GM12892 (cell line): ENCODE measurements at regions not wholly inside any gene's neighbourhood (a gene's known extent, or its start where the extent isn't known, plus 50 kb on each side); places are given as distances from the start of the nearest gene placed in this dataset.

Experiments used
- POLR2A ChIP-seq: IDR thresholded peaks from 2 replicates; pipeline ENCODE4 v1.6.1; 2011; ENCODE audit warnings: low read depth, low read length, control low read depth
- TAF1 ChIP-seq: IDR thresholded peaks from 2 replicates; pipeline ENCODE4 v1.6.1; 2011; ENCODE audit warnings: low read depth, mild to moderate bottlenecking, control low read depth, low read length, borderline replicate concordance

DNA sequence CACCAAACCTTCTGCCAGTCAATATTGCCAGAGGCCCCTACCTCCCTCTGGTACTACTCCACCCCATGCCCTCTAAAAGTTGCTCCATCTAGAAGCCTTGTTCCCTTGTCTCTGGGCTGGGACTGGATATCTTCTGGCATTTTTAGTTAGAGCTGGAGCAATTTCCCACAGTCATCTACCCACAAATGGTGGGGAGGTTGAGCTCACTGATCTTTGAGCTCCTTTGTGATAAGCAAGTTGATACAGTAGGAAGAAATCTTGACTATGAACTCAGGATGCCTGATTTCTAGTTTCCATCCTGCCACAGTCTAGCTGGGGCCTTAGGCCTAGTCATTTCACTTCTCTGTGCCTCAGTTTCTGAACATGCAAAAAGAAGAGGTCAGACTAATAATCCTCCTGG, 155.0 kb downstream of the MAIP1 start:
- TF ChIP-seq POLR2A, result no peak
- TF ChIP-seq TAF1, result no peak
